ENCODE measurements at regions not wholly inside any gene's neighbourhood (a gene's known extent, or its start where the extent isn't known, plus 50 kb on each side); places are given as distances from the start of the nearest gene placed in this dataset.

DNA sequence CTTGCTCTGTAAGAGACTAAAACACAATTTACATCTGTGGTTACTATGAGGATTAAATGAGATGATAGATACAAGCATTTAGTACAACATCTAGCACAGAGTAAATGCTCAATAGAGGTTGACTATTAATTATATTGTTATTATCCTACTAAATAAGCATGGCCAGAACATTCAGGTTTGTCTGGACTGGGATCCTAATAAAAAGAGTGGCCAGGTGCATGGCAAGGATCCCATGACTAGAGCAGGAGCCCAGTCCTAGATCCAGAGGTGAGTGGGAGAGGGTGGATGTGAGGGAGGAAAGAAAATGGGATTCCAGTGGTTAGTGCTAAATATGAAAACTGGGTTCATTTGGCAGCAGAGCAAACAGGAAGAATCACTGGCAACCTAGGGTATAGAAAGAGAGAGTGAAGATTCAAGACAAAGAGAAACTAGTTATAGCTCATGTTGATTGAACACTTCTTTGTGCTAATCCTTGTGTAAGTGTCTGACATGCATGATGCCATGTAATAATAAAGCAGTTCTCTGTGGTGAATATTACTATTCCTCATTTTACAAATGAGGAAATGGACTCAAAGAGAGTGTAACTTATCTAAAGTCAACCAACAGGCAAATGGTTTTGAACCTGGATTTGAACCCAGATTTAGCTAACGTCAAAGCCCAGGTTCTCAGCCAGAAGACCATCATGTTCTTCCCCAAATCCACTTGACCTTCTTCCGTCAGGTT is 71.1 kb upstream of the FGGY start:
- no peak for DNase-seq

DNA sequence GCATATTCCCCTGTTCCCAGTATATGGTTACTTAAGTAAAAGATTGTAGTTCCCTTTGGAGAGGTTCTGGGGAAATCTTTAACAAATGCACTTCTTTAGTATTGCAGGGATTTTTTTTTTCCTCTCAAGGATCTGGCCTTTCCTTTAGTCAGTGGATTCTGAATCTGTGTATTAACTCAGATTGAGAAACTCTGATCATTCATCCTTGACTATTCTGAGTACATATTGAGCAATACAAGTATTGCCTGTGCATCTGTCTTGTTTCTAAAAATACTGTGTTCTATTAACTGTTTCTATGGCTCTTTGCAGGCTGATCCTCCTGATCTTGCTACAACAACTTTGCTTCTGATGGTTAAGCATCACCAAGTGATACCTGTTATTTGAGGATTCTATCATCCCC is 67.8 kb upstream of the FGGY start:
- no peak for DNase-seq

DNA sequence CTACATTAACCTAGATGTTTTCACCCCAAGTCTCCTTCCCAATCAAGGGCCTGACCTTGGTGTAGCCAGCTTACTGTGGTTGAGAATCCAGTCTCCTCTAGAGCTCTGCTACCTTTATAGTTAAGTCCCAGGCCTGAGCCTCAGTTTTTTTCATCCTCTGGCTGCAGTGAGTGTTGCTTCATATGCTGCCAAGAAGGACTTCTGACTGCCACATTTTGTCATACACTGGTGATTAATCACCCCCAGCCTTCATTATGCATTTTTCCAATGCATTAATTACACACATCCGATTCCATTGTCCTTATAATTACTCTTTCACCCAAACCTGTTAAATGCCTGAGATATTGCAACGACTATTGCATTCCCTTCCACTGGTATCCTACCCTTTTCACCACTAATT is 66.3 kb upstream of the FGGY start:
- no peak for DNase-seq

- DNase-seq, result no peak
These were observed 64.7 kb upstream of the FGGY start for GRCh38 chr1:59232216-59232615.

- no peak for DNase-seq
These were observed 63.5 kb upstream of the FGGY start for GRCh38 chr1:59233444-59233843.

- no peak for DNase-seq
These were observed 60.0 kb upstream of the FGGY start for GRCh38 chr1:59236721-59237545.

DNA sequence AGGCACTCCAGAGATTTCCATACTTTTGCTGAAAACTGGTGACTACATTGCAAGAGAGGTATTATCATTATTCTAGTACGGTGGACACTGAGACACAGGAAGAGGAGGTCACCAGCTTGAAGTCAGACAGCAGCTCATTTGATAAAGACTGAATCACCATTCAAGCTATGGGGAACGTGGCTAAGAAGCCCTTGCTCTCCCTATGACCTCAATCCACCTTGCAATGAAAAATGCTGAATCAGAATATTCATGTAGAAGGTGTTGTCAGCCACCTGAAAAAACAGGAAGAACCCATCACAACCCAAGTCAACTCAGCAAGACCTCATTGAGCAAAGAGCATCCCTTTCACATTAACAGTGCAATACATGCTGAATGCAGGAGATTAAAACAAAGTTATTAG is 59.0 kb upstream of the FGGY start:
- DNase-seq, result no peak

GRCh38 chr1:59238333-59238934 is 58.5 kb upstream of the FGGY start:
- no peak for DNase-seq

DNA sequence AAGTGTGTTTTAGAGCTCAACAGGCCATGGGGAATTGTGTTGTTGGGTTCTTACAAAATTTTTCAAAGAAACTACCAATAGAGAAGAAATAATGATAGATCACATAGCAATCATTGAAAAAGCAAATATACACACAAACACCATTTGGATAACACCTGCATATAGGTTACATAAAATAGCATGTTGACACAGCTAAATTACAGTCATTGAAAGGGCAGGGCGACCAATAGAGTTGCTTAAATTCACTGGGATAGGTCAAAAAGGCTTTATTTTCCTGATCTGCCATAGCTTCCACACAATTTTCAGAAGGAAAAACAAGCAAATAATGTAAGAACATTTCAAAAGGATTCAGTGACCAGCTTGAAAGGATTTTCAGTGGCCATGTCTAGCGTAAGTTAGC is 57.9 kb upstream of the FGGY start:
- no peak for DNase-seq

- no peak for DNase-seq
These were observed 55.0 kb upstream of the FGGY start for GRCh38 chr1:59241909-59242308.

GRCh38 chr1:59242370-59242769 is 54.5 kb upstream of the FGGY start:
- no peak for DNase-seq

DNA sequence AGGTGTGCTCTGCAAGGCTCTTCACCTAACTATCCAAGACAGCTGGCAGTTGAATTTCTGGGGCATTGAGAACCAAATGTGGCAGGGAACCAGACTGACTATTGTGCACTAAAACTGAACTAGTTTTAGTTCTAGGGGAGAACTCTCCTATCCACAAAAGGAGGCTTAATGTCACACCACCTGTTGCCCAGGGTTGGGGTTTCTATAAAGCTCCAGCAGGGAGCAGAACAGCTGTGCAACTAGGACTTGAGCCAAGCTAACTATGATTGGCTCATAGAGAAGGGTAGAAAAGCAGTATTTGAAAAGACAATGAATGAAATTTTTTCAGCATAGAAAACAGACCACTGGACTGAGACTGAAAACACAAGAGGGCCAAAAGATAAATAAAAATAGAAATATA is 53.3 kb upstream of the FGGY start:
- DNase-seq, result no peak

GRCh38 chr1:59243978-59244377 is 52.9 kb upstream of the FGGY start:
- no peak for DNase-seq

GRCh38 chr1:59244891-59245290 is 52.0 kb upstream of the FGGY start:
- DNase-seq, result no peak
